AG08395 (cell line): ENCODE measurements at regions not wholly inside any gene's neighbourhood (a gene's known extent, or its start where the extent isn't known, plus 50 kb on each side); places are given as distances from the start of the nearest gene placed in this dataset.

ENCODE experiments used
- DNase-seq: peaks from one replicate; pipeline ENCODE4 v3.0.0; 2012; ENCODE audit warnings: mixed read lengths, low spot score

- DNase-seq, result no peak
Measured at GRCh38 chr4:31058656-31059055, 338.5 kb downstream of the PCDH7 start.

GRCh38 chr4:31059753-31060522 lies 339.8 kb downstream of the PCDH7 start:
- DNase-seq, result no peak

- no peak for DNase-seq
Measured at GRCh38 chr4:31065086-31065485, 344.9 kb downstream of the PCDH7 start.

- DNase-seq, result no peak
Measured at GRCh38 chr4:31068257-31069075, 348.3 kb downstream of the PCDH7 start.

GRCh38 chr4:31069151-31069550 lies 349.0 kb downstream of the PCDH7 start:
- no peak for DNase-seq

- DNase-seq, result no peak
Measured at GRCh38 chr4:31071508-31072486, 351.6 kb downstream of the PCDH7 start.

- no peak for DNase-seq
Measured at GRCh38 chr4:31075969-31076368, 355.8 kb downstream of the PCDH7 start.

GRCh38 chr4:31078661-31079060 lies 358.5 kb downstream of the PCDH7 start:
- no peak for DNase-seq

- no peak for DNase-seq
Measured at GRCh38 chr4:31080887-31081286, 360.7 kb downstream of the PCDH7 start.

- DNase-seq, result peak; percentile 34
Measured at GRCh38 chr4:31081366-31081765, 361.2 kb downstream of the PCDH7 start.

- no peak for DNase-seq
Measured at GRCh38 chr4:31083456-31083855, 363.3 kb downstream of the PCDH7 start.

GRCh38 chr4:31084806-31085416 lies 364.7 kb downstream of the PCDH7 start:
- DNase-seq, result no peak

- DNase-seq, result no peak
Measured at GRCh38 chr4:31085689-31086088, 365.5 kb downstream of the PCDH7 start.

- DNase-seq, result no peak
Measured at GRCh38 chr4:31086756-31087330, 366.7 kb downstream of the PCDH7 start.

GRCh38 chr4:31088600-31089230 lies 368.5 kb downstream of the PCDH7 start:
- no peak for DNase-seq

GRCh38 chr4:31089815-31090214 lies 369.6 kb downstream of the PCDH7 start:
- DNase-seq, result no peak

- DNase-seq, result no peak
Measured at GRCh38 chr4:31094474-31094873, 374.3 kb downstream of the PCDH7 start.

GRCh38 chr4:31097999-31098398 lies 377.8 kb downstream of the PCDH7 start:
- DNase-seq, result no peak

- no peak for DNase-seq
Measured at GRCh38 chr4:31100536-31100935, 380.4 kb downstream of the PCDH7 start.

- DNase-seq, result no peak
Measured at GRCh38 chr4:31104043-31104442, 383.9 kb downstream of the PCDH7 start.

GRCh38 chr4:31104577-31104976 lies 384.4 kb downstream of the PCDH7 start:
- DNase-seq, result no peak
